BJ (cell line): ENCODE measurements at regions not wholly inside any gene's neighbourhood (a gene's known extent, or its start where the extent isn't known, plus 50 kb on each side); places are given as distances from the start of the nearest gene placed in this dataset.
"Not testable (repeated sequence)": the region's sequence is repeated elsewhere in the genome, so short reads cannot be mapped to it uniquely, and the experiment has no call there.

Experiments used
- CTCF ChIA-PET: fragments of 350-600 bp; formaldehyde crosslinking; extraction: SDS; loops from one replicate; lab custom pipeline; 2021; ENCODE audit warnings: antibody characterized with exemption, inconsistent platforms; lab: Yijun Ruan, JAX
- POLR2A ChIA-PET: fragments of 300-600 bp; sonication (Branson Sonifier 250); formaldehyde crosslinking; extraction: SDS; loops from one replicate; lab custom pipeline; 2021; ENCODE audit warnings: antibody characterized with exemption; lab: Charles Lee
- DNase-seq: peaks from one replicate; pipeline ENCODE4 v3.0.0-alpha.2; 2011; ENCODE audit warnings: low read depth
- H3K27me3 ChIP-seq: 2 replicates; pipeline ENCODE4 v1.6.0; 2011; ENCODE audit warnings: low read length; ENCODE audit not compliant: control insufficient read depth, insufficient read depth
- H3K36me3 ChIP-seq: 2 replicates; pipeline ENCODE4 v1.5.1; 2011; ENCODE audit warnings: low read length; ENCODE audit not compliant: control insufficient read depth, insufficient read depth
- H3K4me3 ChIP-seq: 2 replicates; pipeline ENCODE4 v1.5.1; 2011; ENCODE audit warnings: low read depth, mild to moderate bottlenecking, control low read depth, low read length
- CTCF ChIP-seq: IDR thresholded peaks from 2 replicates; pipeline ENCODE4 v1.5.1; 2011; ENCODE audit warnings: low read depth, mild to moderate bottlenecking, control low read depth, inconsistent platforms, low read length, moderate library complexity; ENCODE audit not compliant: insufficient read depth

DNA sequence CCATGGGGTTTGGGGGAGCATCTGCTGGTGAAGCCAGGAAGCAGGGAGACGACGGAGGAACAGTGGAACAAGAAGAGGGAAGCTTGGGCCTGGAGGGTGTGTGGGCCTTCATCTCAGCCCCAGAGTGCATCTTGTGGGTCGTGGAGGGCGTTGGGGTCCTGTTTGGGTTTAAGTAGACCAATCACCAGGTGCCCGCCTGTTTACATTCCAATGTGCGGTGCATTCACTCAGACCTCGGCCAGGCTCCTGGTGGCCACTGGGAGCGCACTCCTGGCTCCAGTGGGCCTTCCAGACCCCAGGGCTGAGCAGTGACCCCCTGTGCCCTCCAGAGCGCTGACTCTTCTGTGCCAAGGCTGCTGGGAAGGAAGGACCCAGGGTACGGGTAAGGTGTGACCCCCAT lies 293.7 kb downstream of the NDUFA10 start:
- DNase-seq = no peak
- Histone ChIP-seq H3K36me3 (no peaks in the 10 kb centered on the region), H3K27me3 (no peaks in the 10 kb centered on the region), H3K4me3 (no peak overlapping the region)
- CTCF ChIA-PET = no interaction called here
- POLR2A ChIA-PET = no interaction called here
- no peak for TF ChIP-seq CTCF

DNA sequence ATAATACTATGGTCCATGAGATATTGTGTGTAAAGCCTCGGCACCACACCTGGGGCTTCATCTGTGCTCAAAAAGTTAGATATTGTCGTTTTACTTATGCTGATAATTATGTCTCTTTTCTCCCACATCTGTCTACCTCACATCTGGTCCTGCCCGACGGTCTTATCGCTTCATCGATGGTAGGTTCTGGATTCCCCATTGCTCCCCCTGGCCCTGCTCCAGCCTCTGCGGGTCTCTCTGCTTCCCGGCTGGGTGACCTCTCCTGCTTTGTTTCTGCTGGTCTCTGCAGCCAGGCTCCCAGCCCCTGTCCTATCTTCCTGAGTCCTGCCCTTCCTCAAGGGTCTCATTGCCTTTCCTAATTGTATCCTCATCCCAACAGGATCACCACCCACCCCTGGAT lies 294.2 kb downstream of the NDUFA10 start:
- Histone ChIP-seq H3K27me3 (no peaks in the 10 kb centered on the region), H3K36me3 (no peaks in the 10 kb centered on the region), H3K4me3 (no peak overlapping the region)
- no peak for TF ChIP-seq CTCF
- DNase-seq = no peak
- POLR2A ChIA-PET = no interaction called here
- CTCF ChIA-PET = no interaction called here

DNA sequence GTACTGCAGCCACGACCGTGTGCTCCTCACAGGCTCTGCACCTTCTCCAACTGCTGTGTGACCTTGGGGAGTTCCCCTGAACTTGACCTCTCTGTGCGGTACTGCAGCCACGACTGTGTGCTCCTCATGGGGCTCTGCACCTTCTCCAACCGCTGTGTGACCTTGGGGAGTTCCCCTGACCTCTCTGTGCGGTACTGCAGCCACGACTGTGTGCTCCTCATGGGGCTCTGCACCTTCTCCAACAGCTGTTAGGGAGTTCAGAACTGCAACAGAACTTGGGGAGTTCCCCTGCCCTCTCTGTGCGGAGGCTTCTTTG lies 294.6 kb downstream of the NDUFA10 start:
- DNase-seq, CTCF ChIA-PET, POLR2A ChIA-PET: not testable (repeated sequence)

DNA sequence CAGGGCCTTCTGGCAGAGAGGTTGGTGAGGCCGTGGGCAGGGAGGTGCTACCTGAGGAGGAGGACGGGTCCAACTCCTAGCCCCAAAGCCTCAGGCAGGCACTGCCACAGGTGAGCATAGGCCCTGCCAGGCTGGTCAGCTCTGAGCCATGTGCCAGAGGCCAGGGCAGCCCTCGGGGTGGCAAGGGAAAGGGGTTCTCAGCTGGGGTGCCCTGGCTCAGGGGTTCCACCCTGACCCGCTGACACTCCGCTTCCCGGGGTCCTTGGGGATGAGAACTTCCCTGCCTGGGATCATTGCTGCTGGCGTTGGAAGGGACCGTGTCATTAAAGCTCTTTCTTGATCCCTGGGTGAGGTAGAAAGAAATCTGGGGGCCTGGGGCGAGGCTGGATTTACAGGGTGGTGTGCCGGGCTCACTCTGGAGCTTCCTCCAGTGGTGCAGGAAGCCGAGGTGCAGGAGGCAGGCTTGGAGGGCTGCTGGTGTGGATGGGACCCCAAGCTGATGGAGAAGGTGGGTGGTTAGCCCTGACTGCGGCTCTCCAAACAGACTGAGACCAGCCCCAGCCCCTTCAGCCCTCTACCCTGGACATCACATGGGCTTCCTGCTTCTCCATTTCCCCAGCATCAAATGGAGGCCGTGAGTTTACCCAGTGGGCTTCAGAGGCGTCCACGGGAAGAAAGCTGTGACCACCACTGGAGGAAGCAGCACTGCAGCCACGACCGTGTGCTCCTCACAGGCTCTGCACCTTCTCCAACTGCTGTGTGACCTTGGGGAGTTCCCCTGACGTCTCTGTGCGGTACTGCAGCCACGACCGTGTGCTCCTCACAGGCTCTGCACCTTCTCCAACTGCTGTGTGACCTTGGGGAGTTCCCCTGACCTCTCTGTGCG lies 295.2 kb downstream of the NDUFA10 start:
- no peak overlapping the region for H3K4me3 ChIP-seq
- no peaks in the 10 kb centered on the region for H3K27me3 ChIP-seq
- POLR2A ChIA-PET = no interaction called here
- CTCF ChIA-PET = no interaction called here
- no peak for TF ChIP-seq CTCF
- no peaks in the 10 kb centered on the region for H3K36me3 ChIP-seq
- no peak for DNase-seq

More for the DNA sequence above, 294.6 kb downstream of the NDUFA10 start:
- H3K4me3 ChIP-seq, H3K27me3 ChIP-seq, H3K36me3 ChIP-seq: not testable (repeated sequence)

- H3K36me3 ChIP-seq = no peaks in the 10 kb centered on the region
- no peak for DNase-seq
- no peak overlapping the region for H3K4me3 ChIP-seq
- no peaks in the 10 kb centered on the region for H3K27me3 ChIP-seq
- ChIA-PET POLR2A (no interaction called here), CTCF (no interaction called here)
- TF ChIP-seq CTCF = no peak
Measured at GRCh38 chr2:239729151-239729550, 296.0 kb downstream of the NDUFA10 start.

- no peak for TF ChIP-seq CTCF
- CTCF ChIA-PET = no interaction called here
Measured at GRCh38 chr2:239728751-239729150, 296.4 kb downstream of the NDUFA10 start.

More at GRCh38 chr2:239728751-239729150, 296.4 kb downstream of the NDUFA10 start:
- POLR2A ChIA-PET = no interaction called here
- no peaks in the 10 kb centered on the region for H3K36me3 ChIP-seq
- H3K27me3 ChIP-seq = no peaks in the 10 kb centered on the region
- DNase-seq = no peak
- no peak overlapping the region for H3K4me3 ChIP-seq
